K562 (cell line): ENCODE measurements at regions not wholly inside any gene's neighbourhood (a gene's known extent, or its start where the extent isn't known, plus 50 kb on each side); places are given as distances from the start of the nearest gene placed in this dataset.
A peak's percentile ranks its signal among the peaks of the same experiment; 100 is the strongest.

Source experiments
- ATAC-seq: fragments of 200-7000 bp; cut with Tn5 transposase; 3 replicates; pipeline ENCODE4 v1.9.1; 2020; ENCODE audit warnings: moderate library complexity
- BruUV-seq: library from RNA; stranded (reverse); fragments of 400-500 nt; replicated peaks from 2 replicates; lab custom pipeline; 2021; lab: Mats Ljungman, UMichigan
- CTCF ChIA-PET: fragments of 300-600 bp; formaldehyde crosslinking; extraction: SDS; loops from one replicate; lab custom pipeline; 2021; ENCODE audit warnings: low intra/inter-chr PET ratio; lab: Yijun Ruan, JAX
- POLR2A ChIA-PET: fragments of 300-600, 350-650 bp; sonication (Branson Sonifier 250); formaldehyde crosslinking; extraction: SDS; loops from one replicate; lab custom pipeline; 2021; ENCODE audit warnings: antibody characterized with exemption, inconsistent platforms; lab: Yijun Ruan, JAX
- DNase-seq, 4 experiments: peaks; one replicate each; pipeline versions ENCODE4 v3.0.0 to v3.0.0-alpha.2; 2011 to 2018; ENCODE audit warnings: low spot score in 3 of 4, mixed read lengths in 3 of 4; ENCODE audit errors: extremely low read depth in 1 of 4
- FAIRE-seq: peaks from 2 replicates; lab custom pipeline; 2011; peaks lifted over from hg19 to GRCh38; lab: Jason Lieb, UNC
- H2AFZ ChIP-seq: 2 replicates; pipeline ENCODE4 v1.6.0; 2011; ENCODE audit warnings: low read depth, low read length, control low read depth, inconsistent platforms
- H3K27ac ChIP-seq: fragments of 200-600 bp; 3 replicates; pipeline ENCODE4 v1.8.0; 2011; ENCODE audit warnings: low read depth, mild to moderate bottlenecking, control low read depth, inconsistent platforms, low read length, moderate library complexity, mixed read lengths; ENCODE audit errors: extremely low read depth
- H3K27me3 ChIP-seq, 2 experiments: fragments of 300-600 bp in 1 of 2; 2 replicates in 1 of 2; 3 replicates in 1 of 2; pipeline versions ENCODE4 v1.6.0 to v1.8.0; 2011; ENCODE audit warnings: inconsistent platforms in 2 of 2, low read length in 2 of 2, mild to moderate bottlenecking in 1 of 2, mixed read lengths in 1 of 2, moderate library complexity in 1 of 2; ENCODE audit not compliant: control insufficient read depth in 2 of 2, insufficient read depth in 2 of 2
- H3K36me3 ChIP-seq: fragments of 300-600 bp; 3 replicates; pipeline ENCODE4 v1.8.0; 2011; ENCODE audit warnings: mild to moderate bottlenecking, low read length, inconsistent platforms; ENCODE audit not compliant: control insufficient read depth, insufficient read depth
- H3K4me1 ChIP-seq, 2 experiments: fragments of 200-600 bp in 1 of 2; replicated peaks in 1 of 2; 2 replicates in 1 of 2; 3 replicates in 1 of 2; pipeline versions ENCODE4 v1.5.1 to v1.8.0; 2011; ENCODE audit warnings: inconsistent platforms in 2 of 2, low read length in 2 of 2, mild to moderate bottlenecking in 1 of 2, mixed read lengths in 1 of 2, moderate library complexity in 1 of 2; ENCODE audit not compliant: control insufficient read depth in 2 of 2, insufficient read depth in 2 of 2
- H3K4me2 ChIP-seq: 2 replicates; pipeline ENCODE4 v1.6.1; 2011; ENCODE audit warnings: low read length, control low read depth, inconsistent platforms, mixed read lengths; ENCODE audit not compliant: insufficient read depth
- H3K4me3 ChIP-seq: fragments of 200-600 bp; sonication (generic), shearing (Covaris generic); 2 replicates; pipeline ENCODE4 v1.5.1; 2016; ENCODE audit warnings: control low read depth, inconsistent platforms
- H3K79me2 ChIP-seq: fragments of 200-600 bp; 3 replicates; pipeline ENCODE4 v1.8.0; 2011; ENCODE audit warnings: low read length, inconsistent platforms; ENCODE audit not compliant: control insufficient read depth, insufficient read depth
- H3K9ac ChIP-seq, 2 experiments: 2 replicates each; pipeline versions ENCODE4 v1.6.0 to v1.6.1; 2011; ENCODE audit warnings: low read depth in 2 of 2, low read length in 2 of 2, control low read depth in 1 of 2, inconsistent platforms in 1 of 2, mild to moderate bottlenecking in 1 of 2, mixed read lengths in 1 of 2; ENCODE audit not compliant: insufficient read depth in 1 of 2
- H3K9me1 ChIP-seq: one replicate; pipeline ENCODE4 v1.6.0; 2011; ENCODE audit warnings: inconsistent platforms, mild to moderate bottlenecking, low read length, moderate library complexity; ENCODE audit not compliant: control insufficient read depth, insufficient read depth
- H3K9me3 ChIP-seq: replicated peaks from 2 replicates; pipeline ENCODE4 v1.5.1; 2011; ENCODE audit warnings: low read depth, low read length, inconsistent platforms; ENCODE audit not compliant: control insufficient read depth, insufficient read depth
- H4K20me1 ChIP-seq: replicated peaks from 2 replicates; pipeline ENCODE4 v1.6.1; 2011; ENCODE audit warnings: low read length, inconsistent platforms, mixed read lengths; ENCODE audit not compliant: control insufficient read depth, insufficient read depth
- BACH1 ChIP-seq: fragments of 200-800 bp; sonication (Bioruptor generic); IDR thresholded peaks from 2 replicates; pipeline ENCODE4 v1.6.1; 2016; ENCODE audit warnings: missing genetic modification characterization, missing compliant biosample characterization
- C11orf30 ChIP-seq: fragments of 450-650 bp; IDR thresholded peaks from 2 replicates; pipeline ENCODE4 v1.6.1; 2016; ENCODE audit warnings: low read depth, mild to moderate bottlenecking
- CTCFL ChIP-seq: IDR thresholded peaks from 2 replicates; pipeline ENCODE4 v1.6.1; 2011; ENCODE audit warnings: borderline replicate concordance, low read depth, mild to moderate bottlenecking, moderate library complexity, low read length; ENCODE audit not compliant: insufficient read depth, poor library complexity, severe bottlenecking
- MAFF ChIP-seq: IDR thresholded peaks from 2 replicates; pipeline ENCODE4 v1.6.1; 2012; ENCODE audit warnings: low read length, improper control_type of control experiment
- MAFG ChIP-seq: fragments of 450-650 bp; conservative IDR thresholded peaks from 2 replicates; pipeline ENCODE4 v1.6.1; 2016; ENCODE audit warnings: missing genetic modification characterization, missing compliant biosample characterization
- MAFK ChIP-seq: IDR thresholded peaks from 2 replicates; pipeline ENCODE4 v1.6.1; 2011; ENCODE audit warnings: low read length, improper control_type of control experiment
- NFE2 ChIP-seq: IDR thresholded peaks from 2 replicates; pipeline ENCODE4 v1.6.1; 2014; ENCODE audit warnings: antibody characterized with exemption, low read depth
- NFE2L1 ChIP-seq: fragments of 450-650 bp; IDR thresholded peaks from 2 replicates; pipeline ENCODE4 v1.6.1; 2016; ENCODE audit warnings: missing genetic modification characterization, low read depth, mild to moderate bottlenecking, missing compliant biosample characterization, moderate library complexity, borderline replicate concordance
- ZNF316 ChIP-seq: fragments of 450-650 bp; IDR thresholded peaks from 2 replicates; pipeline ENCODE4 v1.6.1; 2016
- ZNF644 ChIP-seq: fragments of 200-800 bp; sonication (Bioruptor generic); IDR thresholded peaks from 2 replicates; pipeline ENCODE4 v1.6.1; 2016; ENCODE audit warnings: low read depth, missing genetic modification characterization, missing compliant biosample characterization
- ZSCAN32 ChIP-seq: fragments of 450-650 bp; formaldehyde crosslinking; IDR thresholded peaks from 2 replicates; pipeline ENCODE4 v1.4.0; 2020; ENCODE audit warnings: mild to moderate bottlenecking, moderate library complexity
- WGBS: fragments of 100-300 bp; shearing (Covaris generic); methylation state at CpG from one replicate; pipeline ENCODE4 v1.1.6; 2016; ENCODE audit warnings: low coverage, mixed read lengths; ENCODE audit not compliant: insufficient coverage; ENCODE audit errors: missing lambda C conversion rate; 5-methylcytosine and 5-hydroxymethylcytosine counted together
- in situ Hi-C: fragments of 300-500 bp; cut with MboI; formaldehyde crosslinking; loops from 4 replicates; pipeline ENCODE4 v1.15.0; 2018; ENCODE audit warnings: inconsistent platforms, mixed read lengths
- intact Hi-C: fragments of 100-400 bp; cut with micrococcal nuclease; formaldehyde crosslinking; loops from 2 replicates; pipeline ENCODE4 v1.14.2; 2022

GRCh38 chr3:193821151-193821668, 228.2 kb downstream of the OPA1 start:
- Histone ChIP-seq H3K79me2 (no peaks in the 10 kb centered on the region), H3K9me3 (no peaks in the 10 kb centered on the region), H3K4me3 (no peak overlapping the region), H2AFZ (no peak overlapping the region), H3K36me3 (no peaks in the 10 kb centered on the region), H3K4me2 (no peak overlapping the region), H3K9ac (no peak overlapping the region), H3K4me1 (peaks cover 16 to 27% of the 10 kb centered on the region in 2 experiments; a peak in 4 of 5 replicates), H3K27ac (no peak overlapping the region), H3K9me1 (no peaks in the 10 kb centered on the region), H4K20me1 (no peaks in the 10 kb centered on the region), H3K27me3 (no peaks in the 10 kb centered on the region)
- TF ChIP-seq BACH1 (tag), result peak; percentile 52; the same call in 1 of the 2 replicates
- TF ChIP-seq ZSCAN32 (CRISPR knock-in tag), result no peak
- peak; percentile 86 for TF ChIP-seq MAFF
- TF ChIP-seq ZNF644 (tag), result no peak
- TF ChIP-seq CTCFL, result no peak
- peak; percentile 84 for TF ChIP-seq C11orf30
- peak; percentile 77 for TF ChIP-seq NFE2
- peak; percentile 76; the same call in 1 of the 2 replicates for TF ChIP-seq MAFK
- TF ChIP-seq ZNF316, result peak; percentile 89
- TF ChIP-seq NFE2L1 (tag), result peak; percentile 71; the same call in 1 of the 2 replicates
- peak; percentile 87 for TF ChIP-seq MAFG
- intact Hi-C loops (no loop called here), in situ Hi-C loops (no loop called here)
- POLR2A ChIA-PET, result interaction anchor here (0.6 kb wide), 2 partner anchors 40 to 1380 kb away, joined by 3 read pairs; no protein-coding TSS in a partner anchor
- WGBS, result 55% methylated on average over 2 of the region's 2 CpGs
- FAIRE-seq, result no peak
- no peak for DNase-seq
- CTCF ChIA-PET, result no interaction called here
- BruUV-seq, result no TSS peak
- ATAC-seq, result no peak
